ENCODE measurements at regions not wholly inside any gene's neighbourhood (a gene's known extent, or its start where the extent isn't known, plus 50 kb on each side); places are given as distances from the start of the nearest gene placed in this dataset.

DNA sequence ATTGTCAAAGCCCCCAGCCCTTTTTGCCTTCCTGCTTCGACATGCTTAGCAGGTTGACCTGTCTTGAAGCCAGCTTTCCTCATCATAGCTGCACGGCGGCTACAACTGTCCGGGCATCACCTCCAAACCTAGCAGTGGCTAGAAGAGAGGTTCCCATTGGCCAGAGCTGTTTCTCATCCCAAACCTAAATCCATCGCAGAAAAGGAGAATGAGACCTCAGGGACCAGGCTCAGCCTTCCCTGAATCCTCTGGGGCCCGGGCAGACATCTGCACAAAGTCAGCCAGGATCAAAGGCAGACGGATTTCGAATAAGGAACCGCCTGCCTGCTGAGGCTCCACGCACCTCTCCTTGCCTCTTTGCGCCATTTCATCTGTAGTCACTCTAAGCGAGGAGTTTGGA lies 101.7 kb upstream of the SLC66A3 start:
- TF ChIP-seq, protein P1, sequence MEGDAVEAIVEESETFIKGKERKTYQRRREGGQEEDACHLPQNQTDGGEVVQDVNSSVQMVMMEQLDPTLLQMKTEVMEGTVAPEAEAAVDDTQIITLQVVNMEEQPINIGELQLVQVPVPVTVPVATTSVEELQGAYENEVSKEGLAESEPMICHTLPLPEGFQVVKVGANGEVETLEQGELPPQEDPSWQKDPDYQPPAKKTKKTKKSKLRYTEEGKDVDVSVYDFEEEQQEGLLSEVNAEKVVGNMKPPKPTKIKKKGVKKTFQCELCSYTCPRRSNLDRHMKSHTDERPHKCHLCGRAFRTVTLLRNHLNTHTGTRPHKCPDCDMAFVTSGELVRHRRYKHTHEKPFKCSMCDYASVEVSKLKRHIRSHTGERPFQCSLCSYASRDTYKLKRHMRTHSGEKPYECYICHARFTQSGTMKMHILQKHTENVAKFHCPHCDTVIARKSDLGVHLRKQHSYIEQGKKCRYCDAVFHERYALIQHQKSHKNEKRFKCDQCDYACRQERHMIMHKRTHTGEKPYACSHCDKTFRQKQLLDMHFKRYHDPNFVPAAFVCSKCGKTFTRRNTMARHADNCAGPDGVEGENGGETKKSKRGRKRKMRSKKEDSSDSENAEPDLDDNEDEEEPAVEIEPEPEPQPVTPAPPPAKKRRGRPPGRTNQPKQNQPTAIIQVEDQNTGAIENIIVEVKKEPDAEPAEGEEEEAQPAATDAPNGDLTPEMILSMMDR (IDR thresholded peaks at IDR 0.05) = no peak
- no peak for TF ChIP-seq POLR2A (IDR thresholded peaks at IDR 0.05)
